GM19324 (cell line): ENCODE measurements at regions not wholly inside any gene's neighbourhood (a gene's known extent, or its start where the extent isn't known, plus 50 kb on each side); places are given as distances from the start of the nearest gene placed in this dataset.

Source experiments
- ATAC-seq: cut with Tn5 transposase; IDR thresholded peaks from one replicate; pipeline ENCODE4 v1.9.1; 2021; ENCODE audit warnings: mild to moderate bottlenecking, moderate library complexity; ENCODE audit not compliant: unreplicated experiment, low FRiP score

DNA sequence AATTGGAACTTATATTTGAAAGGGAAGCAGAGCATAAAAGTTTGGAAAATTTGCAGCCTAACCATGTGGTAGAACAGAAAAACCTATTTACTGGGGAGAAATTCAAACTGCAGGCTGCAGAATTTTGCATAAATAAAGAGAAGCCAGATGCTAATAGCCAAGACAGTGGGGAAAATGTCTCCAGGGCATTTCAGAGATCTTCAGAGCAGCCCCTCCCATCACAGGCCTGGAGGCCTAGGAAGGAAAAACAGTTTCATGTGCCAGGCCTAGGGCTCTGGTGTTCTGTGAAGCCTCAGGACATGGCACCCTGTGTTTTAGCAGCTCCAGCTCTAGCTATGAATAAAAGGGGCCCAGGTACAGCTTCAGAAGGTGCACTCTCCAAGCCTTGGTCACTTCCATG is 648.7 kb upstream of the FRG1 start:
- no peak for ATAC-seq

DNA sequence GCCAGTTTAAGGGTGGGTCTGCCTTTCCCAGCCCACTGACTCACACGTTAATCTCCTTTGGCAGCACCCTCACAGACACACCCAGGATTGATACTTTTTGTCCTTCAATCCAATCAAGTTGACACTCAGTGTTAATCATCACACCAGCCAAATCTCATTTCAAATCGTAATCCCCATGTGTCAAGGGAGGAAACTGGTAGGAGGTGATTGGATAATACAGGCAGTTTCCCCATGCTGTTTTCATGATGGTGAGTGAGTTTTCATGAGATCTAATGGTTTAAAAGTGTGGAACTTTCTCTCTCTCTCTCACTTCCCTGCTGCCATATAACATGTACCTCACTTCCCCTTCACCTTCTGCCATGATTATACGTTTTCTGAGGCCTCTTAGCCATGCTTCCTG is 647.2 kb upstream of the FRG1 start:
- no peak for ATAC-seq

DNA sequence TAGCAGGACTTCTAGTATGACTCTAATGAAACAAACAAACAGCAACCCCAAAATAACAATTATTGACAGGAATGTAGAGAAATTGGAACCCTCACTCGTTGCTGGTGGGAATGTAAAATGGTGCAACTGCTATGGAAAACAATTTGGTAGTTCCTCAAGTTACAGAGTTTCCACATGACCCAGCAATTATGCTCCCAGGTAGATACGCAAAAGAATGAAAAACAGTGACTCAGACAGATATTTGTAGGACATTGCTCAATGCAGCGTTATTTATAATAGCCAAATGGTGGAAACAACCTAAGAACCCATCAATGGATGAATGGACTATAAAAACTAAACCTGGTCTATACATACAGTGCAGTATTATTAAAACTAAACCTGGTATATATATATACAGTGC is 646.1 kb upstream of the FRG1 start:
- no peak for ATAC-seq

DNA sequence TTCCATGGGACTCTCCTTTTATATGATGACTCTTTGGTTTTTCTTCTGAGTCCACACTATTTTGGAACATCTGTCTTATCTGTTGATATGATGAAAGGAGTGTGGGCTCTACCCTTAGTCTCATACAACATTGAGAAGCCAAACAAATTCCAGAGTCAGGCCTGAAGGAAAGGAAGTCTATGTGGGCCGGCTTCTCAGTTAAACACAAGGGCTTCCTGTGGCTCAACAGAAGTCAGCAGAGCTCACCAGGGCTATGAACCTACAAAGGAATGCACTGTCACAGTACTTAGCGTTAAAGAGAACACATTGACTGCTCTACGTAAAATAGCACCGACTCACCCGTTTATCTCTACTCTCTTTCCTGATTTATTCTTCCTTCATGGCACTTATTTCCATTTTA is 641.0 kb upstream of the FRG1 start:
- no peak for ATAC-seq

DNA sequence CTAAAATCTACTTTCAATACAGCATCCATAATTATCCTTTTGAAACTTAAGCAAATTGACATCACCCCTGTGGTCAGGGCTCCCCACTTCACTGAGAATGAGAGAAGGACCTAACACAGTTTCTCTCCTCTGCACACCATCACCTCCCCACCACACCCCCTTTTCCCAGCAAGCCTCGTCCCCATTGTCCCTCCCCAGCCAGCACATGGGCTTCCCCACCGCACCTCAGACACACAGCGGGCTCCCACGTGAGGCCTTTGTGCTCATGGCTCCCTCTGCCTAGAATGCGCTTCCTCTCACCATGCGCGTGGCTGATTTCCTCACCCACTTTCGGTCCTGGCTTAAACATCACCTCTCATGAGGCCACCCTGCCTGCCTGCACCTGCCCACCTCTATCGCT is 639.0 kb upstream of the FRG1 start:
- no peak for ATAC-seq

DNA sequence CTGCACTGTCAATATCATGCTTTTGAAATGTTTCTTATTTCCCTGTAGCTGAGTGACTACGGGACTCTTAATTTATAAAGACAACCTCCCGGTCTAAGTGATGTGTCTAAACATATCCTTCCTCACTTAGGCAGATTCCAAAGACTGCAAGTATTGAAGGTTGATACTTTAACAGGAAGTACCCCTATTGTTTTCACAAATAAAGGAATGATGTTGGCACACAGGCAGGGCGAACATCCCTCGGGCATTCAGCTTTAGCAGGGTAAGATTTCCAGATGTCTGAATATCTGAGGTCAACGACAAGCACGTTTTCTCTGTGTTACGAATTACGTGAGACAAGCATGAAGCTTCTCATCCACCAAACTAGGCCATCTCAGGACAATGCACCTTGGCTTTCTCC is 638.0 kb upstream of the FRG1 start:
- ATAC-seq = no peak

DNA sequence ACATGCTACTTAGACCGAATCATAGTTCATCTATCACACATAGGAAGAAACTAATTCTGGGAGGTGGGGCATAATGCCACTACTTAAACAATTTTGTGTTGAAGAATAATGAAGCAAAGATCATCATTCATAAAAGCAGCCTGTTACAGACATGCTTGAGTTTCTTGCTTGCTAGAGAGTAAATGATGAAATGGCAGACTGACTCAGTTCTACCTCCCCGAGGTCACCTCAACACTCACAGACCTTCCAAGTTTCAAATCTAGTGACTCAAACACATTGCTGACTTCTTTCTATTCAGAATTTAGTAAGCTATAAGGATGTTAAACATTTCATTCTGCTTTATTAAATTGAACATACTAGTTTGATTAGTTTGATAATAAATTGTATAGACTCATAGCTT is 636.5 kb upstream of the FRG1 start:
- ATAC-seq = no peak

DNA sequence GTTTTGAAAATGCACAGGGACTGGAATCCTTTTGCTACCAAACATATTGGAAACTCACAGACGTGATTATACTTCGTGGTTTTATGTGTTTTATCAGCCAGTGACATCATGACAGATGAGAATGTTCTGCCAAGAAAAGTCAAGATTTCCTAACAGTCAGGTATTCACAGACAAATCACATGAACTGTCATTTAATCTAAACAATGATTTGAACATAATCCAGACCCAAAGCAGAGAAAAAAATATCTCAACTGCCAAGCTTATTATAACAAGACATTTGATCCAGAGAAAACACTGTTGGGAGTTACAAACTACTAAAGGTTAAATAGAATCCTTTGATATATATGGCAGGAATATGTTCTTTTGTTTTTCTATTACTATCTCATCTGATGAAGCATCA is 635.9 kb upstream of the FRG1 start:
- ATAC-seq = no peak

DNA sequence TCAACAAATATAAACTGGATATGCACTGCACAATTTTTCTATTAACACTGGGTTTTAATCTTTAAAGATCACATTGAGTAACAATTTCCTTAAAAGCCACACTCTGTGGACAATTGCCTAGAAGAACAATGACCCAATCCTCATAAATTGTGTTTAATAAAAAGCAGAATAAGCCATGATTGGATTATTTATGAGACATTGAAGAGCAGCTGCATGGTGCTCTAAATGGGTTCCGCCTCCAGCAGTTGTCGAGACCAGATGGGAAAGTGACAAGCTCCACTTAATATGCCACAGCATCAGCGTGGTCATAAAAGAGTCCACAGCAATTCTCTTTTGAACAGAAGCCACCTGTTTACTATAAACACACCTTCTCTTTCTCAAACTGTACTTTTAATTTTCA is 635.2 kb upstream of the FRG1 start:
- ATAC-seq = no peak

DNA sequence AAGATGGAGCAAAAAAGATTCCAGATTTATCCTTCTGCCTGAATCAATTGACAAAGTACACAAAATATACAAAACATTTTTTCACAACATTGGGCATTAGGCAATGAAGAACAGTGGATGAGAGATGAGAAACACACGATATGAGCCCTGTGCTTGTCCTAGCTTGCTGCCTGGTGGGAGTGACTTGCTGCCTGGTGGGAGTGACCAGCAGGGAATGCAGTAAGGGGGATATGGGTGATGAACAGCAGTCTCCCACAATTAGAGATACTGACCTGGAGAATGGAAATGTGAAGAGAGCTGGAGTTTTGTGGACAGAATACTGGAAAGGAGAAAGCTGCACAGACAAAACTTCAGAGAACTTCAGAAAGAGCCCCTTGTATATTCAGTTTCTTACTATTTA is 629.4 kb upstream of the FRG1 start:
- no peak for ATAC-seq

DNA sequence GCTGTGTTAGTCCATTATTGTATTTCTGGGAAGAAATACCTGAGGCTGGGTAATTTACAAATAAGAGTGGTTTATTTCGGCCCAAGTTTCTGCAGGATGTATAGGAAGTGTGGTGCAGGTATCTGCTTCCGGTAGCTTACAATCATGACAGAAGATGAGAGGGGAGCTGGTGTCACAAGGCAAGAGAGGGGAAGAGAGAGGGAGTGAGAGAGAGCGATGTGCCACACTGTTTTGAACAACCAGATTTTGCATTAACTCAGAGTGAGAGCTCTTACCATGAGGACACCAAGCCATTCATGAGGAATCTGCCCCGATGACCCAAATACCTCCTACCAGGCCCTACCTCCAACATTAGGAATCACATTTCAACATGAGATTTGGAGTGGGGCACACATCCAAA is 627.6 kb upstream of the FRG1 start:
- ATAC-seq = no peak

DNA sequence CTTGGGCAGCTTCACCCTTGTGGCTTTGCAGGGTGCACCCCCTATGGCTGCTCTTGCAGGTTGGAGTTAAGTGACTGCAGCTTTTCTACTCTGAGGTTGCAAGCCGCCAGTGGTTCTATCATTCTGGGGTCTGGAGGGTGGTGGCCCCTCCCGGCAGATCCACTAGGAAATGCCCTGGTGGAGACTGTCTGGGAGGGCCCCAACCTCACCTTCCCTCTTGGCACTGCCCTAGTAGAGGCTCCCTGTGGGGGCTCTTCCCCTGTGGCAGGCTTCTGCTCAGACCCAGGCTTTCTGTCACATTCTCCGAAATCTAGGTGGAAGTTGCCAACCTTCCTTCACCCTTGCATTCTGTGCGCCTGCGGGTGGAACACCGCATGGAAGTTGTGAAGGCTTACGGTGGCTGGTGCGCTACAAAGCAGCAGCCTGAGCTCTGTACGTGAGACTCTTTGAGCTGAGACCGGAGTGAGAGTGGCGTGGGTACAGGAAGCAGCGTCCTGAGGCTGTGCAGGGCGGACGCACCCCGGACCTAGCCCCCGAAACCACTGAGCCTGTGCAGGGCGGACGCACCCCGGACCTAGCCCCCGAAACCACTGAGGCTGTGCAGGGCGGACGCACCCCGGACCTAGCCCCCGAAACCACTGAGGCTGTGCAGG is 626.7 kb upstream of the FRG1 start:
- no peak for ATAC-seq

DNA sequence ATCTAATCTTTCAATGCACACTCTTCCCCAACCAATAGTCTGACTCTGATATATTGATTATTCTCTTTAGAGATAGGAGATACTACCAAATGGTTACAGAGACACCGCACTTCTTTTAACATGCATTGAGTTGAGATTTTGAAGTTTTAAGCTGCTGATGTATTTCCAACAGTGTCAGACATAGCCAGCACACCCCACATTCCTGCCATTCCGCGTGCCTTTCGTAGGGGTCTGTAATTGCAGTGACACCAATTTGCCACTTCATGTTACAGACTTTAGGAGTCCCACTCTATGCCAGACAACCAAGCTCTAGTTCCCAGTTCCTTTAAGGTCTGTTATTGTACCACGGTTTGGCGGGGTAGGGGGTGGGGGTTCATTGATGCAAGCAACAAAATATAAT is 618.2 kb upstream of the FRG1 start:
- ATAC-seq = no peak

DNA sequence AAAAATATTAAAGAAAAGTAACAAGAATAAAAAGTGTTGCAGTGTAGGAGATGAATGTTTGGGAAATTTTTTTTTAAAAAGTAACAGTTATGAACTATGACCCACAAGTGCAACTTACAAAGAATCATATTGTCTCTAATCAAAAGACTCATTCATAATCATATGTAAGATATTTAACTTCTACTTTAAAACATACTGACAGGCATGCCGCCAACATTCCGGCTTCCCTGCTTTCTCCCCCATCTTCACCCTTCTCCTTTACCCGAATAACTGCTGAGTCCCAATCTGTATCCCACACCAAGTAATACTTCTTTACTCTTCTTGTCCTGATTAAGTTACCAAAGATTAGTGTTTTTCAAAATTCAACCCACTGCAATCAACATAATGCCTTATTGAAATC is 598.8 kb upstream of the FRG1 start:
- no peak for ATAC-seq

DNA sequence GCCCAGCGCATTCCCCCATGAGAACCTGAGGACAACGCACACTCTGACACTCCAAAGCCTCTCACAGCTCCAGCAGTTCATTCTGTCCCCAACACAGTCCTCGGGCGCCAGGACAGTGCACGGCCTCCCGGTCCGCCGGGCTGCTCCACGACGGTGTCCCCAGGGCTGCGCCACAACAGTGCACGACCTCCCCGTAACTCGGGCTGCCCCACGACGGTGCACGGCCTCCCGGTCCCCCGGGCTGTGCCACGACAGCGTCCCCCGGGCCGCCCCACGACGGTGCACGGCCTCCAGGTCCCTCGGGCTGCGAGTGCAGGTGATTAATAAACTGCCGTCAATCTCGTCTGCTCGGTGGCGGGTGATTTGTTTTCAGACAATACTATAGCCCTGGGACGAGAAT is 585.1 kb upstream of the FRG1 start:
- no peak for ATAC-seq

DNA sequence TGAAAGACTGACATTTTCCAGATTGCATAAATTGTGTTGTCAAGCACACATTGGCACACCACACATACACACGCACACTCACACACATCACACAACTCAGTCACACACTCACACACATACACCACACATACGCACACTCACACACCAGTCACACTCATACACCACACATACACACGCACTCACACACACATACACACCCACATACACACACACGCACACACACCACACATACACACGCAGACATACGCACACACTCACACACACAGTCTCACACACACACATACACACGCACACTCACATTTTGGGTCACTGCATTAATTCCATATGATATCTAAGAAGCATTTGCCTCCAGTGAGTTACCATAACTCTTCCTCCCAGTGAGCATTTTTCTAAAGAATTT is 578.3 kb upstream of the FRG1 start:
- ATAC-seq = no peak

DNA sequence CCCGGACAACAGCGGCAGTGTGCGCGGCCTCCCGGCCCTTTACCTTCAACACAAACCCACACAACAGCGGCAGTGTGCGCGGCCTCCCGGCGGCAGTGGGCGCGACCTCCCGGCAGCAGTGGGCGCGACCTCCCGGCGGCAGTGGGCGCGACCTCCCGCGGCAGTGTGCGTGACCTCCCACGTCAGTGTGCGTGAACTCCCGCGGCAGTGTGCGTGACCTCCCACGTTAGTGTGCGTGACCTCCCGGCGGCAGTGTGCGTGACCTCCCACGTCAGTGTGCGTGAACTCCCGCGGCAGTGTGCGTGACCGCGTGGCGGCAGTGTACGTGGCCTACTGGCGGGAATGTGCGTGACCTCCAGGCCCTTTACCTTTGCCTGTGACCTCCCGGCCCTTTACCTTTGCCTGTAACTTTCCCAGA is 576.6 kb upstream of the FRG1 start:
- no peak for ATAC-seq

DNA sequence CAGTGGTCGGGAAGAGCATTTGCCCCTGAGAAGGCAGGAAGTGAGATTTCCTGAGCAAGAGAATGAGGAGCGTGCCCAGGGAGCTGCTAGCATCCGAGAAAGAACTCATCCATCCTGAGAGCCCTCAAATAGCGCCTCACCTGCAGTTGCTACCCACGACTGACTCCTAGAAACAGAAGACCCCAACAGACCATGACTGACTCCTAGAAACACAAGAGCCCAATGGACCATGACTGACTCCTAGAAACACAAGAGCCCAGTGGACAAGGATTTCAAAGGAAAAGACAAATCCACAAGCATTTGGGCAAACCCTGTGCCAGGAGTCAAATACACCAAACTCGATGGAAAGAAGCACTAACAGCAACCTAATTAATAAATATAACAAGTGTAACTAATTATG is 575.2 kb upstream of the FRG1 start:
- no peak for ATAC-seq

DNA sequence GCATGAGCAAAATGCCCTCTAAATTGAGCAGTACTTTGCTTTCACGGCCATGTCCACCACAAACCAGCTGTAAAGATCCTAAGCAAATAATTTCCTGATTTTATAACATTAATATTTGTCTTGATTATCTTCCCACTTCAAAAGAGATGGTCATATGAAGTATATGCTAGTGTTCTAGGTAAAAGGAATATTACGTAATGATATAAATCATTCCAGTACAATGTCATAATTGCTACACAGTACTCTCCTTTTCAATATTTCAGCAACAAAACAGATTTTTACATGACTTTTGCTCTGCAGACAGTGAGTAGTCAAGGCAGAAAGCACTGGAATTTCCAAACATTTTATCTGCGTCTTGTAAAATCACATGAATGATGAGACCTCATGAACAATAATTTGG is 572.8 kb upstream of the FRG1 start:
- ATAC-seq = no peak

DNA sequence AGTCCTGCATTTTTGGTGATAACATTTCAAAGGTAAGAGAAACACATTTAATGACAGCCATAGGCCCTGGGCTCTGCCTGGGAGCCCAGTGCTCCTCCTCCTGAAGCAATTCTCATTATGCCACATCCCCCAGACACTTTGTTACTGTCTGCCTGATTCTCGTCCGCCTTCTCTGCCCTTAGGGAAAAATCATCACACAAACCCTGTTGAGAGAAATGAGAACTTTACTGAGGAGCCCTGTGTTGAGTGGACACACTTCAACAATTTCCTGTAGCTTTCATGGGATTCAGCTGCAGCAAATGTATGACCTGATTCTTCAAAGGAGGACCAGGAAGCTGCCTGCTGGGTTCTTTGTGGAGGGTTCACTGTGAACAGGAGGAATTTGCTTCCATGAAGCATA is 566.5 kb upstream of the FRG1 start:
- ATAC-seq = no peak

DNA sequence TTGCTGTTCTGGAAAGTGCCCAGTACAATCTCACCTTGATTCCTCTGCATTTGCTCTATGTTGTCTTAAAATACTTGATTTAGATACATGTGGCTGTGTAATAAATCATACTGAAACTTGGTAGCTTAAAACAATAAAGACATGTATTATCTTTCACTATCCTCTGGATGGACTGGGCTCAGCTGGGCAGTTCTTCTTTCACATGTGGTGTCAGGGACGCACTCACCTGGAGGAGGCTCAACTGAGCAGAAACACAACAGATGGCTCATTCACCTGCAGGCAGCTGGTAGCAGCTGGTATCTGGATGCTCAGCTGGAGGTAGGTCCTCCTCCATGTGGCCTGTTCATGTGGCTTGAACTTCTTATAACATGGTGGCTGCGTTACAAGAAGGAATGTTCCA is 563.8 kb upstream of the FRG1 start:
- no peak for ATAC-seq

DNA sequence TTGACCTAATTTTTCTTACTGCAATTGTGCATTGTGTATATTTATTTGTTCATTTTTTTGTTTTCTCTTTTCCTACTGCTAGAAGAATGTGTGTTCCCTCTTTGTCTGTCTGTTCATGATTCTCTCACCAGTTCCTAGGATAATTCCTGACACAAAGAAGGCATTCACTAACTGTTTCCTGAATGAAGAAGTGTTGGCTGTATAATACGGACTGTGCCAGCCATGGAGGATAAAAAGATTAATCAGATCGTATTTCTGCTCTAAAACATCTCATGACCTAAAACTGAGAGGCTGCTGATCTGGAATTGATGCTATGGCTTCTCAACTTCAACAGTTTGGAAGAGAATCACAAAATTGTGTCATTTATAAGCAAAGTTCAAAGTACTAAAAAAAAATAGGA is 563.1 kb upstream of the FRG1 start:
- no peak for ATAC-seq

DNA sequence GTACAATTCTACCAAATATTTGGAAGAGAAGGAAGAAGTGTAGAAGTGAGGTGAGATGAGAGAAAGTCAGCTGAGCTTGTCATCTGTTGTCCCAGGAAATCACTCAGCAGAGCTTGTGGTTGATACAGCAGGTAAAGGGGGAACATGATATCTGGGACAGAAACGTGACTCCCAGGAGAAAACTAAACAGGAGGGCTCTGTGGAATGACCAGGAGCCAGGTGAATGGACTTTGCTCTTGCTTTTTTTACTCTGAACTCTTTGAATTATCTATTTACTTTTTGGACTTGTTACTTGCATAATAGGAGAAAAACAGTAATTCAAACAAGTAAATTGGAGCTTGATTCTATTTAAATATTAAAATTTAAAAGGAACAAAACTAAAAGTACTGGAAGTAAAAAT is 555.6 kb upstream of the FRG1 start:
- ATAC-seq = no peak
